Urothelium cell line (cell line): ENCODE measurements at regions not wholly inside any gene's neighbourhood (a gene's known extent, or its start where the extent isn't known, plus 50 kb on each side); places are given as distances from the start of the nearest gene placed in this dataset.
"Not testable (repeated sequence)": the region's sequence is repeated elsewhere in the genome, so short reads cannot be mapped to it uniquely, and the experiment has no call there.

Source experiments
- DNase-seq: peaks from one replicate; pipeline ENCODE4 v3.0.0; 2011; ENCODE audit warnings: low spot score, mixed read lengths
- FAIRE-seq: peaks from 2 replicates; lab custom pipeline; 2011; peaks lifted over from hg19 to GRCh38; lab: Jason Lieb, UNC

GRCh38 chr1:223992456-223993246 lies 121.3 kb upstream of the FBXO28 start:
- peak; percentile 90 for DNase-seq
- not testable (repeated sequence) for FAIRE-seq

GRCh38 chr1:223991297-223991857 lies 122.5 kb upstream of the FBXO28 start:
- DNase-seq, FAIRE-seq: not testable (repeated sequence)

GRCh38 chr1:223961985-223962384 lies 116.2 kb upstream of the TP53BP2 start:
- not testable (repeated sequence) for FAIRE-seq, DNase-seq

- not testable (repeated sequence) for DNase-seq, FAIRE-seq
These were observed 107.1 kb upstream of the TP53BP2 start for GRCh38 chr1:223952801-223953200.

- FAIRE-seq, DNase-seq: not testable (repeated sequence)
These were observed 105.8 kb upstream of the TP53BP2 start for GRCh38 chr1:223951551-223951950.

- not testable (repeated sequence) for FAIRE-seq, DNase-seq
These were observed 104.2 kb upstream of the TP53BP2 start for GRCh38 chr1:223949944-223950343.

- DNase-seq, FAIRE-seq: not testable (repeated sequence)
These were observed 102.3 kb upstream of the TP53BP2 start for GRCh38 chr1:223948041-223948440.

- DNase-seq, FAIRE-seq: not testable (repeated sequence)
These were observed 90.8 kb upstream of the TP53BP2 start for GRCh38 chr1:223936592-223936991.

GRCh38 chr1:223931476-223931875 lies 85.7 kb upstream of the TP53BP2 start:
- not testable (repeated sequence) for FAIRE-seq, DNase-seq

GRCh38 chr1:223920805-223921204 lies 75.1 kb upstream of the TP53BP2 start:
- not testable (repeated sequence) for DNase-seq, FAIRE-seq

- DNase-seq, FAIRE-seq: not testable (repeated sequence)
These were observed 69.7 kb upstream of the TP53BP2 start for GRCh38 chr1:223915476-223915875.

GRCh38 chr1:223913715-223914114 lies 68.0 kb upstream of the TP53BP2 start:
- DNase-seq, FAIRE-seq: not testable (repeated sequence)

GRCh38 chr1:223907943-223908587 lies 62.3 kb upstream of the TP53BP2 start:
- not testable (repeated sequence) for DNase-seq, FAIRE-seq

- FAIRE-seq, DNase-seq: not testable (repeated sequence)
These were observed 57.5 kb upstream of the TP53BP2 start for GRCh38 chr1:223903221-223903620.

GRCh38 chr1:223899775-223900174 lies 54.0 kb upstream of the TP53BP2 start:
- not testable (repeated sequence) for FAIRE-seq, DNase-seq

- FAIRE-seq, DNase-seq: not testable (repeated sequence)
These were observed 51.4 kb upstream of the TP53BP2 start for GRCh38 chr1:223897097-223897496.

GRCh38 chr1:223895950-223896349 lies 50.2 kb upstream of the TP53BP2 start:
- not testable (repeated sequence) for FAIRE-seq

More at GRCh38 chr1:223895950-223896349, 50.2 kb upstream of the TP53BP2 start:
- not testable (repeated sequence) for DNase-seq
